HG03520 (cell line): ENCODE measurements at regions not wholly inside any gene's neighbourhood (a gene's known extent, or its start where the extent isn't known, plus 50 kb on each side); places are given as distances from the start of the nearest gene placed in this dataset.

ENCODE experiments used
- ATAC-seq: cut with Tn5 transposase; IDR thresholded peaks from one replicate; pipeline ENCODE4 v1.9.1; 2021; ENCODE audit warnings: mild to moderate bottlenecking, moderate library complexity; ENCODE audit not compliant: unreplicated experiment

DNA sequence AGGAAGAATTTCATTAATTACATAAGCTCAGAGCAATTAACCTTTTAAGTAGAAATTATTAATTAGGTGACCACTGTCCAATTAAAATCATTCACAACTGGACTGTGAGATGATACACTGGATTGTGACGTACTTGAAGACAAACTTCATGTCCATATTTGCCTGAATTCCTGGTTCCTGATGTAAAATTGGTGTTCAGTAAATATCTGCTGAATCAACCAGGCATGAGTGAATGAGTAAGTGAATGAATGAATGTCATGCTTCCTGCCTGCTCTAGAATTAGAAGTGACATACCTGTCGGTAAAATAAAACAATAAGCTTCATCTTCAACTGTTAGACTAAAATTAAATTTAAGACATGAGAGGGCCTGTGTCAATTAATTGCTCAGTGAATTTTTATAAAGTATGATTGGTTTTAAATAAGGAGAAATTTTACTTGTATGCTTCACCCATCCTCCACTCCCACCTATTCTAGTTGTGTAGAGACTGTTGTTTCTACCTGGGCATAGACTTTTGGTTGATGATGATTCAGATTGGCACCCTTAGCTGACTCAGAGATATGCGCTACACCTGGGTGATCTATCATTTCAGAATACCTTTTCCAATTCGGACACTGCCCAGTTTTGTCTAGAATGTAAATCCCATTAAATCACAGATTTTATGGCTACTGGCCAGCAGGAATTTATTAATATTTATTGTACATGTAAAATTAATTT lies 56.9 kb upstream of the PTGS2 start:
- no peak for ATAC-seq

DNA sequence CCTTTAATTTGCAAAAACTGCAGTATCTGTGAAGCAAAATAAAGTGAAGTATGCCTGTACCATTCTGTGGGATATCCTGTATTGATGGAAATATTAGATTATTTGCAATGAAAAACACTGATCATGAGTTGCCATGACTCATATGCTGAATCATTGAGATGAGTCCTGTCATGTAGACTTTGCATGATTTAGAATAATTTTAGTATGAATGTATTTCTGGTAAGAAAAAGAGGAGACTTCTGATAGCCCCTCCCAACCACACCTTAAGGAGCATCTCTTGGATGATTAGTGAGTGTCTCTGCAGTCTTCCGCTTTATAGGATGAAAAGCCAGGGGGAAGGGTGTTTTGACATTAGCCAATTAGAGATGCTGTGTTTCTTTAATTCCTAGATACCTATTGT lies 55.2 kb upstream of the PTGS2 start:
- no peak for ATAC-seq

DNA sequence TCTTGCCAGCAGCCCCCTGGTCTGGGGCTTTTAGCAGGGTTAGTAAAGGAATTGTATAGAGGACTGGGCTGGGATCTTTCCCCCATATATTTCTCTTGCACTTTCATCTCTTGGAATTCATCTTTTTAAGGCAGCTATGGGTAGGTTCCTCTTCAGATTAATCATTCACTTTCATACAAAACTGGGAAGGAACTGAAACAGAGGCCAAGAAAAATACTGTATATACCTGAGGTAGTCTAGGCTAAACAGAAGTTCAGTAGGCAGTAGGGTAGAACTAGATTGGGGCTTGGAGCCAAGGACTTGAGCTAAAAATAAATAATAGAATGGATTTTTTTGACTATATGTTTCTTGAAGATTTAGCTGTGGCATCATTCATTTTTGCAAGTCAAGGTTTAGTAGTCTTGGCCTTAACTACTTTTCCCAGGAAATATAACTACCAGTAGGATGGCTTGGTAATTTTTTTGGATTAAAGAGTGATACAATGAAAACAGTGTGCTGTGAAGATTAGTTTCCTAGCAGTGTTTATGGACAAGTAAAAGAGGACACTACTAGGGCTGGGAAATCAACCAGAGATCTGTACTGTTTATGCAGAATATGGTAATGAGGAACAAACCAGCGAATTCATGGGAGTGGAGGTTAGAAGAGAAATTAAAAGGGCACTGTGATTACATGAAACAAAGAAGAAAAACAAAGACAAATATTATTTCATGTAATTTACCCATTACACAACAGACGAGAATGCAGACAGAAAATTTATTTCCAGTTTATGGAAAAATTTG lies 50.9 kb upstream of the PTGS2 start:
- ATAC-seq: no peak
